Spleen (tissue), 7 donors: ENCODE measurements at regions not wholly inside any gene's neighbourhood (a gene's known extent, or its start where the extent isn't known, plus 50 kb on each side); places are given as distances from the start of the nearest gene placed in this dataset.

Experiments used
- POLR2AphosphoS5 ChIP-seq, 3 donors: sonication (generic); formaldehyde crosslinking; IDR thresholded peaks; one replicate each; pipeline ENCODE4 v1.5.1; 2017; ENCODE audit warnings: antibody characterized with exemption in 3 of 3
- TF ChIP-seq, protein P1 (sequence below), 11 experiments: fragments of 200-600 bp in 7 of 11; fragments of 450-650 bp in 4 of 11; sonication (generic) in 4 of 11; IDR thresholded peaks in 8 of 11; conservative IDR thresholded peaks in 3 of 11; 1 replicate in 7 of 11; 2 replicates in 4 of 11; pipeline versions ENCODE4 v1.4.0 to v1.8.0; 2016 to 2021; ENCODE audit warnings: antibody characterized with exemption in 11 of 11, inconsistent platforms in 4 of 11, mild to moderate bottlenecking in 1 of 11
- donor health status: DM: no; HTN: no; CAD: no; lungs with moderate emphysema.
- donor health status: DM: no; HTN: no; CAD: no.
- donor health status: DM: no; HTN: no; CAD: no.

DNA sequence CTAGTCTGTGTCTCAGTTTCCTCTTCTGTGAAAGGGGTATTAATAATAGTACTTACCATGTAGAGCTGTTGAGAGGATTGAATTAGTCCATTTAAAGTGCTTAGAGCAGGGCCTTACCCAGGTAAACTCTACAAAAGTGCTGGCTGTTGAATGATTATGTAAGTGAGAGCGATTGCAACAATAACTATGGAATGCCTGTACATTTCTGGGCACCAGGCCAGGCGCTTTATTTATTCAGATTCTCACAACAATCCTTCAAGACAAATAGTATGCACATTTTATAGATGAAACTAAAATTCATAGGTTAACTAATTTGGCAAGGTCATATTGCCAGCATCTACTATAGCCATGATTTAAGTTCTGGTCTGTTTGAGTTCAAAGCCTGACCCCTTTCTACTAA lies 78.3 kb upstream of the MMS22L start:
- TF ChIP-seq, protein P1, sequence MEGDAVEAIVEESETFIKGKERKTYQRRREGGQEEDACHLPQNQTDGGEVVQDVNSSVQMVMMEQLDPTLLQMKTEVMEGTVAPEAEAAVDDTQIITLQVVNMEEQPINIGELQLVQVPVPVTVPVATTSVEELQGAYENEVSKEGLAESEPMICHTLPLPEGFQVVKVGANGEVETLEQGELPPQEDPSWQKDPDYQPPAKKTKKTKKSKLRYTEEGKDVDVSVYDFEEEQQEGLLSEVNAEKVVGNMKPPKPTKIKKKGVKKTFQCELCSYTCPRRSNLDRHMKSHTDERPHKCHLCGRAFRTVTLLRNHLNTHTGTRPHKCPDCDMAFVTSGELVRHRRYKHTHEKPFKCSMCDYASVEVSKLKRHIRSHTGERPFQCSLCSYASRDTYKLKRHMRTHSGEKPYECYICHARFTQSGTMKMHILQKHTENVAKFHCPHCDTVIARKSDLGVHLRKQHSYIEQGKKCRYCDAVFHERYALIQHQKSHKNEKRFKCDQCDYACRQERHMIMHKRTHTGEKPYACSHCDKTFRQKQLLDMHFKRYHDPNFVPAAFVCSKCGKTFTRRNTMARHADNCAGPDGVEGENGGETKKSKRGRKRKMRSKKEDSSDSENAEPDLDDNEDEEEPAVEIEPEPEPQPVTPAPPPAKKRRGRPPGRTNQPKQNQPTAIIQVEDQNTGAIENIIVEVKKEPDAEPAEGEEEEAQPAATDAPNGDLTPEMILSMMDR (IDR thresholded peaks at IDR 0.05 in 8 of 11, conservative IDR thresholded peaks at IDR 0.05 in 3 of 11), result no peak
- TF ChIP-seq POLR2AphosphoS5 (IDR thresholded peaks at IDR 0.05), result no peak
